ENCODE measurements at regions not wholly inside any gene's neighbourhood (a gene's known extent, or its start where the extent isn't known, plus 50 kb on each side); places are given as distances from the start of the nearest gene placed in this dataset.

- Mint-ChIP-seq H3K36me3 (ENCODE audit: low read depth) (no peaks in the 10 kb centered on the region), H3K9me3 (peaks cover 5% of the 10 kb centered on the region), H3K4me1 (no peaks in the 10 kb centered on the region), H3K27ac (no peak overlapping the region), H3K27me3 (ENCODE audit: insufficient read depth) (no peaks in the 10 kb centered on the region), H3K4me3 (no peak overlapping the region)
- DNase-seq: no peak
- WGBS, 2 experiments (ENCODE audit: insufficient coverage in 1 of 2, insufficient read length in 1 of 2): 99 to 100% methylated on average over 2 of the region's 2 CpGs
- no peak for TF ChIP-seq CTCF (conservative IDR thresholded peaks at IDR 0.05)
- no peaks in the 10 kb centered on the region for H3K36me3 ChIP-seq (ENCODE audit: control insufficient read depth, insufficient read depth, low read length)
- no peaks in the 10 kb centered on the region for H3K9me3 ChIP-seq (ENCODE audit: control insufficient read depth, low read length)
- no peak overlapping the region for H3K9ac ChIP-seq (ENCODE audit: extremely low read depth, low read length, poor library complexity, severe bottlenecking)
- H3K4me3 ChIP-seq (ENCODE audit: low read length): no peak overlapping the region
- H3K27me3 ChIP-seq (ENCODE audit: control insufficient read depth, insufficient read depth, low read length, poor library complexity, severe bottlenecking): no peaks in the 10 kb centered on the region
- H3K4me1 ChIP-seq (ENCODE audit: control insufficient read depth, insufficient read depth, low read length): no peaks in the 10 kb centered on the region
- H3K27ac ChIP-seq (ENCODE audit: low read depth, low read length): no peak overlapping the region
These were observed 160.7 kb downstream of the MEX3B start for GRCh38 chr15:81885135-81885534.

- Mint-ChIP-seq H3K27ac (no peak overlapping the region), H3K36me3 (ENCODE audit: low read depth) (no peaks in the 10 kb centered on the region), H3K9me3 (peaks cover 3% of the 10 kb centered on the region), H3K4me3 (no peak overlapping the region), H3K4me1 (peaks cover 5% of the 10 kb centered on the region), H3K27me3 (ENCODE audit: insufficient read depth) (peaks cover 11% of the 10 kb centered on the region)
- no peaks in the 10 kb centered on the region for H3K4me1 ChIP-seq (ENCODE audit: control insufficient read depth, insufficient read depth, low read length)
- no peaks in the 10 kb centered on the region for H3K36me3 ChIP-seq (ENCODE audit: control insufficient read depth, insufficient read depth, low read length)
- no peaks in the 10 kb centered on the region for H3K9me3 ChIP-seq (ENCODE audit: control insufficient read depth, low read length)
- 79 to 95% methylated on average over 4 to 5 of the region's 5 CpGs for WGBS, 2 experiments (ENCODE audit: insufficient coverage in 1 of 2, insufficient read length in 1 of 2)
- no peak overlapping the region for H3K27ac ChIP-seq (ENCODE audit: low read depth, low read length)
- no peak for TF ChIP-seq CTCF (conservative IDR thresholded peaks at IDR 0.05)
- DNase-seq: no peak
- no peak overlapping the region for H3K4me3 ChIP-seq (ENCODE audit: low read length)
- H3K27me3 ChIP-seq (ENCODE audit: control insufficient read depth, insufficient read depth, low read length, poor library complexity, severe bottlenecking): no peaks in the 10 kb centered on the region
- no peak overlapping the region for H3K9ac ChIP-seq (ENCODE audit: extremely low read depth, low read length, poor library complexity, severe bottlenecking)
These were observed 163.3 kb downstream of the MEX3B start for GRCh38 chr15:81882504-81882903.

- H3K4me1 Mint-ChIP-seq: peaks cover 5% of the 10 kb centered on the region
- H3K36me3 Mint-ChIP-seq (ENCODE audit: low read depth): peaks cover 5% of the 10 kb centered on the region
- no peak for TF ChIP-seq CTCF (conservative IDR thresholded peaks at IDR 0.05)
- H3K27me3 ChIP-seq (ENCODE audit: control insufficient read depth, insufficient read depth, low read length, poor library complexity, severe bottlenecking): no peaks in the 10 kb centered on the region
- H3K4me3 Mint-ChIP-seq: no peak overlapping the region
- no peak overlapping the region for H3K27ac Mint-ChIP-seq
- H3K27ac ChIP-seq (ENCODE audit: low read depth, low read length): no peak overlapping the region
- H3K9me3 ChIP-seq (ENCODE audit: control insufficient read depth, low read length): no peaks in the 10 kb centered on the region
- no peak overlapping the region for H3K9ac ChIP-seq (ENCODE audit: extremely low read depth, low read length, poor library complexity, severe bottlenecking)
- DNase-seq: no peak
- H3K36me3 ChIP-seq (ENCODE audit: control insufficient read depth, insufficient read depth, low read length): no peaks in the 10 kb centered on the region
- no peaks in the 10 kb centered on the region for H3K4me1 ChIP-seq (ENCODE audit: control insufficient read depth, insufficient read depth, low read length)
- H3K27me3 Mint-ChIP-seq (ENCODE audit: insufficient read depth): peaks cover 11% of the 10 kb centered on the region
- WGBS, 2 experiments (ENCODE audit: insufficient coverage in 1 of 2, insufficient read length in 1 of 2): 88 to 100% methylated on average over 1 to 5 of the region's 5 CpGs
- H3K9me3 Mint-ChIP-seq: peaks cover 10% of the 10 kb centered on the region
- no peak overlapping the region for H3K4me3 ChIP-seq (ENCODE audit: low read length)
These were observed 165.0 kb downstream of the MEX3B start for GRCh38 chr15:81880833-81881232.

Data from endodermal cell (in vitro differentiated cells).